Parathyroid adenoma (tissue), 2 donors: ENCODE measurements at regions not wholly inside any gene's neighbourhood (a gene's known extent, or its start where the extent isn't known, plus 50 kb on each side); places are given as distances from the start of the nearest gene placed in this dataset.

Experiments used
- H2AFZ ChIP-seq: fragments of 300-600 bp; sonication (generic); one replicate; pipeline ENCODE4 v1.7.0; 2017; ENCODE audit warnings: antibody characterized with exemption, mild to moderate bottlenecking
- H3K27ac ChIP-seq: fragments of 300-600 bp; sonication (generic); one replicate; pipeline ENCODE4 v1.7.0; 2017
- H3K27me3 ChIP-seq: fragments of 300-600 bp; sonication (generic); one replicate; pipeline ENCODE4 v1.7.0; 2017; ENCODE audit warnings: low read length; ENCODE audit not compliant: control insufficient read depth, insufficient read depth
- H3K36me3 ChIP-seq: fragments of 300-600 bp; sonication (generic); one replicate; pipeline ENCODE4 v1.7.0; 2017; ENCODE audit warnings: low read length; ENCODE audit not compliant: control insufficient read depth, insufficient read depth
- H3K4me1 ChIP-seq: fragments of 300-600 bp; sonication (generic); one replicate; pipeline ENCODE4 v1.7.0; 2017; ENCODE audit warnings: control low read depth
- H3K4me2 ChIP-seq: fragments of 300-600 bp; sonication (generic); one replicate; pipeline ENCODE4 v1.7.0; 2017; ENCODE audit warnings: low read length
- H3K4me3 ChIP-seq: fragments of 300-600 bp; sonication (generic); one replicate; pipeline ENCODE4 v1.7.0; 2017; ENCODE audit warnings: low read depth, low read length
- H3K79me2 ChIP-seq: fragments of 300-600 bp; sonication (generic); one replicate; pipeline ENCODE4 v1.7.0; 2017; ENCODE audit warnings: control low read depth
- H3K9ac ChIP-seq: fragments of 300-600 bp; sonication (generic); one replicate; pipeline ENCODE4 v1.7.0; 2017; ENCODE audit warnings: mild to moderate bottlenecking
- H3K9me3 ChIP-seq: fragments of 300-600 bp; sonication (generic); one replicate; pipeline ENCODE4 v1.7.0; 2017; ENCODE audit warnings: low read length; ENCODE audit not compliant: control insufficient read depth
- CTCF ChIP-seq: fragments of 300-600 bp; sonication (generic); IDR thresholded peaks from one replicate; pipeline ENCODE4 v1.7.0; 2017; ENCODE audit warnings: antibody characterized with exemption, mild to moderate bottlenecking
- donor health status: primary hyperparathyroidism.

- H2AFZ ChIP-seq = no peak overlapping the region
- H3K27me3 ChIP-seq = no peaks in the 10 kb centered on the region
- H3K4me2 ChIP-seq = no peak overlapping the region
- no peak for TF ChIP-seq CTCF
- H3K4me3 ChIP-seq = no peak overlapping the region
- no peaks in the 10 kb centered on the region for H3K4me1 ChIP-seq
- no peaks in the 10 kb centered on the region for H3K79me2 ChIP-seq
- H3K9ac ChIP-seq = no peak overlapping the region
- no peak overlapping the region for H3K27ac ChIP-seq
- no peaks in the 10 kb centered on the region for H3K36me3 ChIP-seq
- H3K9me3 ChIP-seq = no peaks in the 10 kb centered on the region
These were observed 1865.3 kb upstream of the AGA start for GRCh38 chr4:179307297-179308136.

GRCh38 chr4:179313823-179314222, 1871.6 kb upstream of the AGA start:
- Histone ChIP-seq H3K4me3 (no peak overlapping the region), H2AFZ (no peak overlapping the region), H3K79me2 (no peaks in the 10 kb centered on the region), H3K4me1 (no peaks in the 10 kb centered on the region), H3K9me3 (no peaks in the 10 kb centered on the region), H3K27ac (no peak overlapping the region), H3K9ac (no peak overlapping the region), H3K27me3 (no peaks in the 10 kb centered on the region), H3K36me3 (no peaks in the 10 kb centered on the region), H3K4me2 (no peak overlapping the region)
- no peak for TF ChIP-seq CTCF

GRCh38 chr4:179325181-179325580, 1882.9 kb upstream of the AGA start:
- no peak for TF ChIP-seq CTCF
- no peaks in the 10 kb centered on the region for H3K27me3 ChIP-seq
- H3K9me3 ChIP-seq = no peaks in the 10 kb centered on the region

GRCh38 chr4:179328627-179329026, 1886.4 kb upstream of the AGA start:
- H3K4me1 ChIP-seq = no peaks in the 10 kb centered on the region
- H3K27me3 ChIP-seq = no peaks in the 10 kb centered on the region
- H3K9ac ChIP-seq = no peak overlapping the region
- no peak overlapping the region for H3K4me2 ChIP-seq
- H3K79me2 ChIP-seq = no peaks in the 10 kb centered on the region
- no peak overlapping the region for H3K27ac ChIP-seq
- no peak overlapping the region for H2AFZ ChIP-seq
- no peaks in the 10 kb centered on the region for H3K36me3 ChIP-seq
- H3K9me3 ChIP-seq = no peaks in the 10 kb centered on the region
- no peak overlapping the region for H3K4me3 ChIP-seq
- TF ChIP-seq CTCF = no peak

More at GRCh38 chr4:179325181-179325580, 1882.9 kb upstream of the AGA start:
- H3K4me3 ChIP-seq = no peak overlapping the region
- H3K9ac ChIP-seq = no peak overlapping the region
- no peaks in the 10 kb centered on the region for H3K79me2 ChIP-seq
- H3K27ac ChIP-seq = no peak overlapping the region
- no peak overlapping the region for H2AFZ ChIP-seq
- H3K36me3 ChIP-seq = no peaks in the 10 kb centered on the region
- no peak overlapping the region for H3K4me2 ChIP-seq
- H3K4me1 ChIP-seq = no peaks in the 10 kb centered on the region

GRCh38 chr4:179331362-179331761, 1889.1 kb upstream of the AGA start:
- Histone ChIP-seq H3K4me3 (no peak overlapping the region), H3K79me2 (no peaks in the 10 kb centered on the region), H3K9me3 (no peaks in the 10 kb centered on the region), H3K27ac (no peak overlapping the region), H3K9ac (no peak overlapping the region), H3K36me3 (no peaks in the 10 kb centered on the region), H3K4me1 (no peaks in the 10 kb centered on the region), H3K27me3 (no peaks in the 10 kb centered on the region), H3K4me2 (no peak overlapping the region), H2AFZ (no peak overlapping the region)
- TF ChIP-seq CTCF = no peak
